Activated T-helper 1 cell treated with anti-CD3 and anti-CD28 coated beads, Interleukin-12 subunit alpha, Interleukin-12 subunit beta, Interleukin-2, Interleukin-4 antibody, amounts not matched to agents 30 ng/mL and 10 ng/mL and 1 ng/mL, durations not matched to agents 14 hours and 24 hours and 36 hours (primary cell): ENCODE measurements at regions not wholly inside any gene's neighbourhood (a gene's known extent, or its start where the extent isn't known, plus 50 kb on each side); places are given as distances from the start of the nearest gene placed in this dataset.

ENCODE experiments used
- DNase-seq: peaks from one replicate; pipeline ENCODE4 v3.0.0; 2021; ENCODE audit warnings: low spot score
- H3K27ac Mint-ChIP-seq: one replicate; pipeline ENCODE4 v1.8.0; 2021; ENCODE audit warnings: mild to moderate bottlenecking, mixed read lengths
- H3K27me3 Mint-ChIP-seq: one replicate; pipeline ENCODE4 v1.8.0; 2022; ENCODE audit warnings: mild to moderate bottlenecking, moderate library complexity, mixed read lengths; ENCODE audit not compliant: insufficient read depth
- H3K36me3 Mint-ChIP-seq: one replicate; pipeline ENCODE4 v1.8.0; 2021; ENCODE audit warnings: low read depth, mixed read lengths
- H3K4me1 Mint-ChIP-seq: one replicate; pipeline ENCODE4 v1.8.0; 2021; ENCODE audit warnings: low read depth, mixed read lengths
- H3K4me3 Mint-ChIP-seq: one replicate; pipeline ENCODE4 v1.8.0; 2021; ENCODE audit warnings: mild to moderate bottlenecking, moderate library complexity, mixed read lengths
- H3K9me3 Mint-ChIP-seq: one replicate; pipeline ENCODE4 v1.8.0; 2021; ENCODE audit warnings: mixed read lengths
- intact Hi-C: fragments of 100-400 bp; cut with micrococcal nuclease; formaldehyde crosslinking; loops from one replicate; pipeline ENCODE4 v1.15.1; 2024

DNA sequence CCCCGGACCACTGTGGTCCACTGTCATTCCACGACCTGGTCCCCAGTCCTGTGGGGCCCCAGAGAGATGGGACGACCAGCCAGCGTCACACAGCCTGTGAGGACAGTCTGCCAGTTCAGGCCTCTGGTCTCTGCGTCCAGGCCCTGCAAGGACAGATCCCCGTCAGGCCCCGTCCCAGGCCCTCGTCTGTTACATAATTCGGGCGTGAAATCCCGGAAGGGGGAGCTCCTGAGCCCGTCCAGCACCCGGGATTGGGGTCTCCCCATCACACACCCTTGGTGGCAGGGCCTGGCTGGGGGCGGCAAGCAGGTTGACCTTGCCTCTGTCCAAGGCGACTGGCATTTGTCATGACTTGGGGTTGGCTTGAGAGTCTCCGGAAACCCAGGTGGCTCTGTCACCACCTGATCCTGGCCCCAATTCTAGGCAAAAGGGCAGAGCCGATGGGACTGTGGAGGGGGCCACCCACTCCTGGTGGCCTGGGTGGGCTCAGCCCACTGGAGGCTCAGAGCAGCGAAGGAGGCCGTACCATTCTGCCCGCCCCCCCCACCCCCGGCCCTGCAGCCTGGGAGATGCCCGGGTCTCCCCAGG lies 73.8 kb upstream of the GATA5 start:
- intact Hi-C loops = no loop called here
- no peak overlapping the region for H3K4me3 Mint-ChIP-seq
- H3K27me3 Mint-ChIP-seq = peaks cover 14% of the 10 kb centered on the region
- H3K4me1 Mint-ChIP-seq = no peaks in the 10 kb centered on the region
- no peak for DNase-seq
- H3K27ac Mint-ChIP-seq = no peak overlapping the region
- peaks cover under 1% of the 10 kb centered on the region for H3K9me3 Mint-ChIP-seq
- H3K36me3 Mint-ChIP-seq = peaks cover 1% of the 10 kb centered on the region

- Mint-ChIP-seq H3K27me3 (peaks cover 14% of the 10 kb centered on the region), H3K9me3 (no peaks in the 10 kb centered on the region), H3K36me3 (peaks cover 1% of the 10 kb centered on the region), H3K4me1 (no peaks in the 10 kb centered on the region), H3K4me3 (no peak overlapping the region), H3K27ac (no peak overlapping the region)
- intact Hi-C loops = no loop called here
- DNase-seq = no peak
Observed at GRCh38 chr20:62550087-62550632, 74.4 kb upstream of the GATA5 start.

- DNase-seq = no peak
- Mint-ChIP-seq H3K27me3 (peaks cover 14% of the 10 kb centered on the region), H3K36me3 (peaks cover 1% of the 10 kb centered on the region), H3K4me3 (no peak overlapping the region), H3K9me3 (no peaks in the 10 kb centered on the region), H3K4me1 (no peaks in the 10 kb centered on the region), H3K27ac (no peak overlapping the region)
- intact Hi-C loops = no loop called here
Observed at GRCh38 chr20:62551407-62552323, 75.9 kb upstream of the GATA5 start.

GRCh38 chr20:62552613-62553012 lies 76.8 kb upstream of the GATA5 start:
- Mint-ChIP-seq H3K4me1 (no peaks in the 10 kb centered on the region), H3K4me3 (no peak overlapping the region), H3K27ac (no peak overlapping the region), H3K27me3 (peaks cover 14% of the 10 kb centered on the region), H3K9me3 (no peaks in the 10 kb centered on the region), H3K36me3 (peaks cover 1% of the 10 kb centered on the region)
- no peak for DNase-seq
- intact Hi-C loops = no loop called here

DNA sequence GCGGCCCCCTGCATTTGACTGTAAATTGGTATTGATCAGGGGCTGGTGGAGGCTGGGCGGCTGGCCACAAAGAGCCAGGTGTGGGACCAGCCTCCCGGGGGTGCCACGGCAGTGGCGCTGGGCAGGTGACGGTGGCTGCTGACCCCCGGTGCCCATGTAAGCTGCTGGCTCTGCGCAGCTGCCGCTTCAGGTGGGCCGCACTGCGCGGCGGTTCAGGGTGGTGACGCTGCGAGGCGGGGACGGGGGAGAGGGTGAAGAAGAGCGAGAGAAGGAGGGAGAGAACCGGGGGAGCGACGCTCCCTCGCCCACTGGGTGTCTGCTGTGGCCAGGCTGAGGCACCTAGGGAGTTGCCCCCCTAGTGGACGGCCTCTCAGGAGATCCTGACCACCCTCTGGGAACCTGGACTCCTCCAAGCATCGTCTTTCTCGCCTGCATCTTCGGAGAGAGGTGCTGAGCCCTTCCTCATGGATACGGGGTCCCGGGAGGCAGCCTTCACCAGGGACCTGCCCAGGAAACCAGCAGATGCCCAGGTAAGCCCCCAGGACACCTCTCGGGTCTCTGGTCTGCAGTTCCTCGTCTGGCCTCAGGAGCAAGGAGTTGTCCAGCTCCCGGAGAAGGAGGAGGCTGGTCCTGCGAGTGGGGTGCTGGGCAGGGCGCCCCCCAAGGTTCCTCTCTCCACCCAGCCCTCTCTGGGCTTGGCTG lies 77.5 kb upstream of the GATA5 start:
- H3K9me3 Mint-ChIP-seq = no peaks in the 10 kb centered on the region
- H3K36me3 Mint-ChIP-seq = peaks cover 1% of the 10 kb centered on the region
- no peak overlapping the region for H3K27ac Mint-ChIP-seq
- intact Hi-C loops = no loop called here
- DNase-seq = no peak
- peaks cover 14% of the 10 kb centered on the region for H3K27me3 Mint-ChIP-seq
- H3K4me3 Mint-ChIP-seq = no peak overlapping the region
- H3K4me1 Mint-ChIP-seq = no peaks in the 10 kb centered on the region

DNA sequence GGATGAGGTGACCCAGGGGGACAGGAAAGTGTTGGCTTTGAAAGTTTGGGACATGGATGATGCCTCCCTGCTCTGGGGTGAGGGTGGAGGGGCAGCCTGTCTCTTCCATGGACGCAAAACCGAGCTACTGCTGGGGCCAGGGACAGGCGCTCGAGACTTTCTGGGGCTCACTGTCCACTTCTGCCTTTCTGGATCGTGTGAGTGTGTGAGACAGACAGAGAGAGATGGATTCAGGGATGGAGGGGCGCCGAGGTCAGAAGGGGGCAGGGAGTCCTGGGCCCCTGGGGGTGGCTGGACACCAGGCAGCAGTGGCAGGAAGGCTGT lies 78.0 kb upstream of the GATA5 start:
- no peaks in the 10 kb centered on the region for H3K4me1 Mint-ChIP-seq
- intact Hi-C loops = no loop called here
- peaks cover 12% of the 10 kb centered on the region for H3K27me3 Mint-ChIP-seq
- DNase-seq = no peak
- no peak overlapping the region for H3K4me3 Mint-ChIP-seq
- H3K36me3 Mint-ChIP-seq = peaks cover 1% of the 10 kb centered on the region
- H3K27ac Mint-ChIP-seq = no peak overlapping the region
- H3K9me3 Mint-ChIP-seq = no peaks in the 10 kb centered on the region

- H3K4me3 Mint-ChIP-seq = no peak overlapping the region
- DNase-seq = no peak
- H3K9me3 Mint-ChIP-seq = no peaks in the 10 kb centered on the region
- H3K27ac Mint-ChIP-seq = no peak overlapping the region
- H3K4me1 Mint-ChIP-seq = no peaks in the 10 kb centered on the region
- peaks cover 12% of the 10 kb centered on the region for H3K27me3 Mint-ChIP-seq
- intact Hi-C loops = no loop called here
- peaks cover 1% of the 10 kb centered on the region for H3K36me3 Mint-ChIP-seq
Observed at GRCh38 chr20:62554214-62554897, 78.6 kb upstream of the GATA5 start.

DNA sequence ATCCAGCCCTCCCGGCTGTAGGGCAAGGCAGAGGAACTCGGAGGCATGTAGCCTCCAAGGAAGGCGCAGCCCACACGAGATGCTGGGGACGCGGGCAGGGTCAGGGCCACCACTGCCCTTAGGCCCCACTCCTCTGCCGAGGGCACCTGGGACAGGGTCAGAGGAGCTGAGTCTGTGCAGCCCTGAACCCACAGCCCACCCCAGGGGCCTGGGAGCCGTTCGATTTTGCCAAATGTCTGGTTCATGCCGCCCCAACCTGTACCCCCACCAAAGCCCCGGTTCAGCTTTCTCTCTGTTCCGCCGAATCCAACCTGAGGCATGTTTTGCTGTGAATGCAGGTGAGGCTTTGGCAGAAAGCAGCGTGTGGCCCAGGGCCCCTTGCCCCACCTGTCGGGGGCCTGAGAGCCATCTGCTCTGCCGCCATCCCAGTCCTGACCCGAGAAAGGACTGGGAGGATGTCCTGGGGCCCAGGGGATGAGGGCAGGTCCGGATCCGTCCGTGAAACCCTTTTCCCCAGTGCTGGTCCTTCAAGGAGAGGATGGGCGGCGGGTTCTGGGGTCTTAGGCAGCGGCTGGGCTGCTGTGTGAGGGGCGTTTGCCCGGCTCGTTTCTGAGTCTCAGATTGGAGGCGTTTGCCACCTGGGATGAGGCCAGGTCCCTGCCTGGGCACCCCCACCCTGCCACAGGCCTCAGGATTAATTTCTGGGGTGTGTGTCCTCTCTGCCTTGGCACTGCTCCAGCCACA lies 79.3 kb upstream of the GATA5 start:
- Mint-ChIP-seq H3K27ac (no peak overlapping the region), H3K27me3 (peaks cover 12% of the 10 kb centered on the region), H3K9me3 (no peaks in the 10 kb centered on the region), H3K4me3 (no peak overlapping the region), H3K36me3 (peaks cover 1% of the 10 kb centered on the region), H3K4me1 (no peaks in the 10 kb centered on the region)
- DNase-seq = no peak
- intact Hi-C loops = no loop called here

DNA sequence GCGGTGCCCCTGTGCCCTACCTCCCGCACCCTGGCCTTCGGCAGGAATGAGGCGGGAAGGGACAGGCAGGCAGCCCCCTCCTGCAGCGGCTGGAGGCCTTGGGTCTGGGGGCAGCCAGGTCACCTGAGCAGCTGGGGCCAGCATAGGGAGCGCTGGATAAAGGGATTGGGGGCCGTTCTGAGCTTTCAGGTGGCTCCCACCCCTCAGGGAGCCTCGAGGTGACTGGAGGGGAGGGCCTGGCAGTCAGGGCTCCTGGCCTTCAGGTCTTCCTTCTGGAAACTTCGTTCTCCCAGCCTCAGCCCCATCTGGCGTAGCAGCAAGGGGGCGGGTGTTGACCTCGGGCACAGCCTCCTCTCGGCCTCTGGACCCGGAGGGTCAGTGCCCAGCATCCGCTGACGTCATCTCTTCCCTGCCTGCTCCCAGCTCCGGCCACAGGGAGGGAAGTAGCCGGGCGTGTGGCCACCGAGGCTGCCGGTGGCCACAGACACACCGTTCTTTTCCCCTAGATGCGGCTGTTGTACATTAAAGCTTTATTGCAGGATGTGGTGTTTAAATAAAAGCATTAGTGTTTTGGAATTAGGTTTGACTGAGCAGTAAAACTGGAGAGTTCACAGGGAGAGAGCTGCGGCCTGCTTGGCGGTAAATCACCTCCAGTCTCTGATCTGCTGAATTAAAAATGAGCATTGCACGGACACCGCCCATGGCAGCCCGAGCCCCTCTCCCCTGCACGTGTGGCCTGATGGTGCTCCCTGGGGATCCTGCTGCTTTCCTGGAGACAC lies 80.0 kb upstream of the GATA5 start:
- DNase-seq = no peak
- intact Hi-C loops = no loop called here
- Mint-ChIP-seq H3K27me3 (peaks cover 8% of the 10 kb centered on the region), H3K4me1 (no peaks in the 10 kb centered on the region), H3K27ac (no peak overlapping the region), H3K4me3 (no peak overlapping the region), H3K36me3 (peaks cover 1% of the 10 kb centered on the region), H3K9me3 (no peaks in the 10 kb centered on the region)

- intact Hi-C loops = no loop called here
Observed at GRCh38 chr20:62557462-62557861, 81.7 kb upstream of the GATA5 start.

DNA sequence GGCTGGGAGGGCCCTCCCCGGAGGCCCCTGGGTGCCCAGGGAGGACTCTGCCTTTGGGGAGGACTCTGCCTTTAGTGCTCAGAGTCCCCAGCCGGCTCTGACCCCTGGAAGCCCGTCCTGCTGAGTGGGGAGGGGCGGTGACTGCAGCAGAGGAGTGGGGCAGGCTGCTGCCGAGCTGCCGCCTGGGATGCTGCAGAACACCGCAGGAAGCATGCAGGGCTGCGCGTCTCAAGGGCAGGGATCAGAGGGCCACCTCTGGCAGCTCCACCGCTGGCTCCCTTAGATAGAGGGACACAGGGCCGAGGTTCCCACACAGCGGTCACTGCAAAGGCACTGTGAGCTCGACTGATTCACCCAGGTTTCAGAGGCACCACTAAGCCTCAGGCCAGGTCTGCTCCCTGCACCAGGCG lies 82.2 kb upstream of the GATA5 start:
- no peaks in the 10 kb centered on the region for H3K4me1 Mint-ChIP-seq
- no peaks in the 10 kb centered on the region for H3K9me3 Mint-ChIP-seq
- intact Hi-C loops = no loop called here

More at GRCh38 chr20:62557462-62557861, 81.7 kb upstream of the GATA5 start:
- H3K4me1 Mint-ChIP-seq = no peaks in the 10 kb centered on the region
- no peaks in the 10 kb centered on the region for H3K9me3 Mint-ChIP-seq
- DNase-seq = no peak
- H3K4me3 Mint-ChIP-seq = no peak overlapping the region
- no peak overlapping the region for H3K27ac Mint-ChIP-seq
- H3K27me3 Mint-ChIP-seq = peaks cover 13% of the 10 kb centered on the region
- H3K36me3 Mint-ChIP-seq = peaks cover 1% of the 10 kb centered on the region

More for the DNA sequence above, 82.2 kb upstream of the GATA5 start:
- Mint-ChIP-seq H3K27ac (no peak overlapping the region), H3K27me3 (peaks cover 12% of the 10 kb centered on the region), H3K4me3 (no peak overlapping the region), H3K36me3 (no peaks in the 10 kb centered on the region)
- DNase-seq = no peak
